Adrenal gland (tissue), 5 donors: ENCODE measurements at regions not wholly inside any gene's neighbourhood (a gene's known extent, or its start where the extent isn't known, plus 50 kb on each side); places are given as distances from the start of the nearest gene placed in this dataset.

ENCODE experiments used
- POLR2A ChIP-seq, 2 donors: fragments of 450-650 bp; IDR thresholded peaks; one replicate each; pipeline ENCODE4 v1.6.1; 2017; ENCODE audit warnings: antibody characterized with exemption in 2 of 2, mild to moderate bottlenecking in 2 of 2, moderate library complexity in 1 of 2
- TF ChIP-seq, protein P1 (sequence below), 6 experiments: fragments of 450-650 bp in 4 of 6; fragments of 200-600 bp in 2 of 6; sonication (generic) in 1 of 6; IDR thresholded peaks; 1 replicate in 5 of 6; 2 replicates in 1 of 6; pipeline versions ENCODE4 v1.5.1 to v1.8.0; 2016 to 2021; ENCODE audit warnings: antibody characterized with exemption in 6 of 6, mild to moderate bottlenecking in 2 of 6, moderate library complexity in 1 of 6
- donor health status: DM: no; HTN: no; CAD: no.

DNA sequence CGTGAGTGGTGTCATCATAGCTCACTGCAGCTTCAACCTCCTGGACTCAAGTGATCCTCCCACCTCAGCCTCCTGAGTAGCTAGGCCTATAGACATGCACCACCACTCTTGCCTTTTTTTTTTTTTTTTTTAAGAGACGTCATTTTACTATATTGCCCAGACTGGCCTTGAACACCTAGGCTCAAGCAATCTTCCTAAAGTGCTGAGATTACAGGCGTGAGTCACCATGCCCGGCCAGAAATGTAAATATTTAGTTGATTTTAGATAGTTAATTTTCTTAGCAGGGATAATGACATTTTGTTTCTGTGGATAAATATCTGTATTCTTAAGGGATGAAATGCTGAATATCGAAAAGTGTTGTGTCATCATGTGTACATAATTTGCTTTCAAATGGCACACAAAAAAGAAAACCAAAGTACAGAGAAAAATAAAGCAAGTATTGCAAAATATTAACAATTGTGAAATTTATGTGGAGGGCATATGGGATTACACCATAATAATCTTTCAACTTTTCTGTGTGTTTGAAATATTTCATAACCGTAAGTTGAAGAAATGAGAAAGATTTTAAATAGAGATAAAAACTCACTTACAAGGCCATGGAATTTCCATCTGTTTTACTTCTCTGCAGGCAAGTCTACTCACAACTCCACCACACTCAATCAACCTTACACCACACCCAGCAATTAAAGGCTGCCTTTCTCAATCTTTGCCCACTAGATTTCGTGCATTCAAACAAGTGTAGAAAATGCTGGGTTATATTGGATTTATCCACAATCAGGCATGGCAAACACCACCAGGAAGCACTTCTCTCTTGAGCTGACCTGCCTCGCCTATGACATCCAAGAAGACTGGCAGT lies 93.7 kb downstream of the SPTSSA start:
- TF ChIP-seq POLR2A (IDR thresholded peaks at IDR 0.05): no peak
- TF ChIP-seq, protein P1, sequence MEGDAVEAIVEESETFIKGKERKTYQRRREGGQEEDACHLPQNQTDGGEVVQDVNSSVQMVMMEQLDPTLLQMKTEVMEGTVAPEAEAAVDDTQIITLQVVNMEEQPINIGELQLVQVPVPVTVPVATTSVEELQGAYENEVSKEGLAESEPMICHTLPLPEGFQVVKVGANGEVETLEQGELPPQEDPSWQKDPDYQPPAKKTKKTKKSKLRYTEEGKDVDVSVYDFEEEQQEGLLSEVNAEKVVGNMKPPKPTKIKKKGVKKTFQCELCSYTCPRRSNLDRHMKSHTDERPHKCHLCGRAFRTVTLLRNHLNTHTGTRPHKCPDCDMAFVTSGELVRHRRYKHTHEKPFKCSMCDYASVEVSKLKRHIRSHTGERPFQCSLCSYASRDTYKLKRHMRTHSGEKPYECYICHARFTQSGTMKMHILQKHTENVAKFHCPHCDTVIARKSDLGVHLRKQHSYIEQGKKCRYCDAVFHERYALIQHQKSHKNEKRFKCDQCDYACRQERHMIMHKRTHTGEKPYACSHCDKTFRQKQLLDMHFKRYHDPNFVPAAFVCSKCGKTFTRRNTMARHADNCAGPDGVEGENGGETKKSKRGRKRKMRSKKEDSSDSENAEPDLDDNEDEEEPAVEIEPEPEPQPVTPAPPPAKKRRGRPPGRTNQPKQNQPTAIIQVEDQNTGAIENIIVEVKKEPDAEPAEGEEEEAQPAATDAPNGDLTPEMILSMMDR (IDR thresholded peaks at IDR 0.05): no peak
